ENCODE measurements at regions not wholly inside any gene's neighbourhood (a gene's known extent, or its start where the extent isn't known, plus 50 kb on each side); places are given as distances from the start of the nearest gene placed in this dataset.

GRCh38 chr4:85420831-85421230, 54.1 kb upstream of the ARHGAP24 start:
- H3F3A ChIP-seq (ENCODE audit: insufficient read depth), result 0 out of 2 replicates have a peak, but pooled peaks cover 9% of the 10 kb centered on the region
- no peak overlapping the region for H3K4me3 ChIP-seq
- peaks cover 8% of the 10 kb centered on the region for H3K4me1 ChIP-seq (ENCODE audit: insufficient read depth)
- H3K36me3 ChIP-seq (ENCODE audit: low read depth), result no peaks in the 10 kb centered on the region
- no peaks in the 10 kb centered on the region for H3K27me3 ChIP-seq (replicated peaks; ENCODE audit: insufficient read depth)
- no peaks in the 10 kb centered on the region for H3K79me2 ChIP-seq (ENCODE audit: insufficient read depth)
- no peak overlapping the region for H3K9ac ChIP-seq
- no peak overlapping the region for H3K4me2 ChIP-seq (ENCODE audit: unreplicated experiment)
- TF ChIP-seq EZH2phosphoT487 (IDR thresholded peaks at IDR 0.05; ENCODE audit: insufficient read depth, low read depth), result no peak
- no peak for TF ChIP-seq EZH2 (IDR thresholded peaks at IDR 0.05; ENCODE audit: insufficient read depth, poor library complexity, severe bottlenecking)
- in situ Hi-C loops (cut with MboI), result no loop called here
- DNase-seq, result no peak
- no peaks in the 10 kb centered on the region for H3K9me3 ChIP-seq (ENCODE audit: low read depth)
- no peak overlapping the region for H3K27ac ChIP-seq
- no peaks in the 10 kb centered on the region for H4K20me1 ChIP-seq (ENCODE audit: insufficient read depth)
- H3K9me2 ChIP-seq (ENCODE audit: insufficient read depth), result no peaks in the 10 kb centered on the region
- no peak overlapping the region for H2AFZ ChIP-seq
- 96 to 97% methylated on average over 6 of the region's 6 CpGs for WGBS, 2 experiments (ENCODE audit: low coverage in 1 of 2, low lambda C conversion rate in 2 of 2, missing lambda C conversion rate in 2 of 2)

- no peak overlapping the region for H3K9ac ChIP-seq
- H3K36me3 ChIP-seq (ENCODE audit: low read depth), result no peaks in the 10 kb centered on the region
- WGBS, 2 experiments (ENCODE audit: low coverage in 1 of 2, low lambda C conversion rate in 2 of 2, missing lambda C conversion rate in 2 of 2), result 29 to 33% methylated on average over 2 of the region's 2 CpGs
- peak; percentile 13 for DNase-seq
- no peaks in the 10 kb centered on the region for H4K20me1 ChIP-seq (ENCODE audit: insufficient read depth)
- no peaks in the 10 kb centered on the region for H3K27me3 ChIP-seq (replicated peaks; ENCODE audit: insufficient read depth)
- in situ Hi-C loops (cut with MboI), result no loop called here
- H3K9me3 ChIP-seq (ENCODE audit: low read depth), result no peaks in the 10 kb centered on the region
- no peak for TF ChIP-seq EZH2 (IDR thresholded peaks at IDR 0.05; ENCODE audit: insufficient read depth, poor library complexity, severe bottlenecking)
- no peak for TF ChIP-seq EZH2phosphoT487 (IDR thresholded peaks at IDR 0.05; ENCODE audit: insufficient read depth, low read depth)
- no peaks in the 10 kb centered on the region for H3K9me2 ChIP-seq (ENCODE audit: insufficient read depth)
- H3K79me2 ChIP-seq (ENCODE audit: insufficient read depth), result no peaks in the 10 kb centered on the region
- H2AFZ ChIP-seq, result no peak overlapping the region
- H3K4me2 ChIP-seq (ENCODE audit: unreplicated experiment), result no peak overlapping the region
- H3F3A ChIP-seq (ENCODE audit: insufficient read depth), result 0 out of 2 replicates have a peak, but pooled peaks cover 9% of the 10 kb centered on the region
- H3K27ac ChIP-seq, result no peak overlapping the region
- H3K4me3 ChIP-seq, result no peak overlapping the region
- H3K4me1 ChIP-seq (ENCODE audit: insufficient read depth), result peaks cover 8% of the 10 kb centered on the region
Measured at GRCh38 chr4:85423431-85423830, 51.5 kb upstream of the ARHGAP24 start.
